ENCODE measurements at regions not wholly inside any gene's neighbourhood (a gene's known extent, or its start where the extent isn't known, plus 50 kb on each side); places are given as distances from the start of the nearest gene placed in this dataset.

DNA sequence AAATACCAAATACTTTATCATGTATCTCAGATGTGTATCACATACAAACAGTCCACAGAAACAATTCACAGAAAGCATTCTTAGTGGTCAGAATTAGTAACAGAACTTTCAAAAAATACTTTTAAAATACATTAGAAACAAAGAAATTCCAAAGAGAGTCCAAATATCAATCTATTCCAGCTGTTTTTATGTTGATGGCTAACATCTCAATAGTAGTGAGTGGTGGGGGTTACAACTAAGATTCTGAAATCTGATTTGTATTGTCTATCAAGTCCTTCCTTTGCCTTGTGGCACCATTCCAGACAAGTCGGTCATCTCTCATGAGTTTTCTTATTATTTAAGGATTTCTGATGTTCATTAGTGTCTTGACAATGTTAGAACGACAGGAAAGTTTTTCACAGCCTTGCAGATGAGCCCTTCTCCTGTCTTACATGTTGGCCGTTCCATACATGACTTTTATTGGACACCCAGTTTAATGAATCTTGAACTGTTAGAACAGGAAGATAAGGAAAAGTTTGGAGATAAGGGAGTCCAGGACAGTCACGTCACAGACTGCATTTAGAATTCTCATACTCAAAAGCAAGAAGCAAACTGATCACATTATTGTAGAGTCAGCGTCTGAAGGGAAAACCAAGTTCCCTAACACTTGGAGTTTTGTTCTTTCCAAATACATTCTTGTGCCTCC, 410.3 kb downstream of the PID1 start:
- DNase-seq, result no peak

- no peak for DNase-seq
Observed at GRCh38 chr2:228853151-228853550, 417.9 kb downstream of the PID1 start.

DNA sequence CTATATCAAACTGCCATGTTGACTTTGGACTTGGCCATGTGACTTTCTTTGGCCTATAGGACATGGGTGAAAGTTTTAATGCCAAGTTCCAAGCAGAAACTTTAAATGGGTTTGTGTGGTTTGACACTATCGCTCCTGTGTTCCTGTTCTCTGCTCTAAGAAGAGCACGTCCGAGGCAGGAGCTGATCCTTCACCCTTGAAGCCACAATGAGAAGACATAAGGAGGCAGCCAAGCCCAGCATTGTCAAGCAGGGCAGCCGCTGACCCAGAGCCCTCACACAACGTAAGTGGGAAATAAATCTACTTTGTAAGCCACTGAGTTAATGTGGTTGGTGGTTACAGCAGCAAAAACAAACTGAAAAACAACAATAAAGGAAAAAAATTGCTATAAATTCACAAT, 422.4 kb downstream of the PID1 start:
- DNase-seq, result no peak

GRCh38 chr2:228847684-228848083, 423.4 kb downstream of the PID1 start:
- no peak for DNase-seq

- DNase-seq, result no peak
Observed at GRCh38 chr2:228846161-228846560, 424.9 kb downstream of the PID1 start.

GRCh38 chr2:228845162-228845925, 425.7 kb downstream of the PID1 start:
- DNase-seq, result no peak

GRCh38 chr2:228841877-228842276, 429.2 kb downstream of the PID1 start:
- DNase-seq, result no peak

- no peak for DNase-seq
Observed at GRCh38 chr2:228841475-228841874, 429.6 kb downstream of the PID1 start.

GRCh38 chr2:228840743-228841114, 430.4 kb downstream of the PID1 start:
- DNase-seq, result no peak

GRCh38 chr2:228840113-228840742, 430.9 kb downstream of the PID1 start:
- DNase-seq, result no peak

DNA sequence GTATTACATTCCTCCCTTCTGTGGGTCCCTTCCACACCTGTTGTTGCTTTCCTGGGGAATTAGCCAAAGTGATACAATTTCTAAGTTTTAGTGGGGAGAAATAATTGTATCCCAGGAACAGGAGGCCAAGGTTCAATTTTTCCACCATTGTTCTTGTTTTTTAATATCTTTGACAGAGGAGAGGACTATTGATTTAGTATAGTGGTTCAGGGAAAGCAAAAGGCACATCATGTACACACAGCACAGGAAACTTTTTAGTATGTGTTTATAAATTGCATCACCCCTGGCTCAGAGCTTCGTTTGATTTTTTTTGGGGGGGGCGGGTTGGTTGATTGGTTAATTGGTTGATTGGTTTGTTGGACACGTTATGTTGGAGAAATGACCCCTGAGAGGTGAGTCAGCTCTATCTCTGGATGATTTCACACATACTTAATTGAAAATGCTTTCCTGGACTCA, 431.6 kb downstream of the PID1 start:
- no peak for DNase-seq

DNA sequence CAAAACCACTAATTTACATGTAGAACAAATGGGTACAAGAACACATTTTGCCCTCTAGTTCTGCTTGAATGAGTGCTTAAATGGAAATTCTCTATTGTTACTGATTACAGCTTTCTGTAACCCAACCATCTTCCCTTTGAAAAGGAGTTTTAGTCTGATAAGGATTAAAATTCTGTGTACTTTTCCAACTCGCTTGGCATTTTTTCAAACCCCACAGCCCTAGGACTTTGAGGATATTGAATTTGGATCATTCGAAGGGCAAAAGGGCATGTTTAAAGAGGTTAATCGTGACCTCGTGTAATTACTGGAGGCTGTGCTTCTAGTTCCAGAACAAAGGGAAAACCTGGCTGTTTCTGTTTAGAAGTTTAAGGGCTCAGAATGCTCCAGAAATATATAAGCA, 432.3 kb downstream of the PID1 start:
- no peak for DNase-seq

DNA sequence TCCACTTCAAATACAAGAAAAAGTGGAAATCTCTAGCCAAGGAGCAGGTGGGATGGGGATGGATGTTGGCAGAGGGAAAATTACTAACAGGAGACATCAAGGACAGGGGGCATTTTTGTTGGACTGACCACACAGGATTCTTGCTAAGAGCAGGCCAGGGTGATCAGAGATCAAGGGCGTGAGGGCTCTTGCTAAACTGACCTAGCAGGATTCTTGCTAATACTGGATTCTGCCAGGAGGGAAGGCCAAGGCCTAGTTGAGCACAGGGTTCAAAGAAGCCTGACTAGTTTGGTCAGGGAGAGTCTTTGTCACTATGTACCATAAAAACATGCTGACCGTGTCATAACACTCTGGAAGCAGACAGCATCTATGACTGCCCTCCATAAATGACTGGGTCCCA, 442.7 kb downstream of the PID1 start:
- no peak for DNase-seq

- DNase-seq, result no peak
Observed at GRCh38 chr2:228827056-228827700, 443.9 kb downstream of the PID1 start.

DNA sequence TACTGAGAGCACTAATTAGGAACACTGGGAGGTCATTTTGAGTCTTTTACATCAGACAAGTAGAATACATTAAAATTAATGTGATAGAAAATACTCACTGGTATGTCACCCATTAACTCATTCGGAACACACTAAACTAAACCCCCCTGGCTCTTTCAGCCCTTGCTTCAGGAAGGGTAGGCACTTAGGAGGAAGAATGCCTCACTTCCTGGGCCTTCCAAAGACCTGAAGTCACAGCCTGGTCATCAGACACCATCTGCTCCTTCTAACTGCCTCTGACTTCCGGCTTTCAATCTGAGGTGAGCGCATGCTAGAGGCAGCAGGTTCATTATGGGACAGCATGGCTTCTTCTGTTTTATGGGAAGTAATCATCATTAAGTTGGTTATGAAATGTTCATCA, 451.4 kb downstream of the PID1 start:
- DNase-seq, result no peak

GRCh38 chr2:228802181-228803071, 468.7 kb downstream of the PID1 start:
- no peak for DNase-seq

DNA sequence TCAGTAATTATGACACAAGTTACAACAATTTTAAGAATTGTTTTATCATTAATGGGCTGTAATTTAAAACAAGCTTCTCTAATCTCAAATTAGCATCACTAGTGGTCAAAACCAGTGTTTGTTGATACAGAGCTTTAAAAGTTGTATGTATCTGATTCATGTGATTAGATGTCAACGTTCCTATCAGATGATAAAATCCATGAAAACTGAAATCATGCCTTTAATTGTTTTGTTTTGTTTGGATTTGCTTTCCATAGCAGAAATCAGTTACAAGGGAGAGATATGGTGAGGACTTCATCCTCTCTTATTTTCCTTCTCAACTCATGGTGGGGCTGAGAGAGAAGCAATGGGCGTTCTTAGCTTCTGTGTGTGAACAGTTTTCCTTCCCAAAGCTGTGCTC, 469.6 kb downstream of the PID1 start:
- no peak for DNase-seq

DNA sequence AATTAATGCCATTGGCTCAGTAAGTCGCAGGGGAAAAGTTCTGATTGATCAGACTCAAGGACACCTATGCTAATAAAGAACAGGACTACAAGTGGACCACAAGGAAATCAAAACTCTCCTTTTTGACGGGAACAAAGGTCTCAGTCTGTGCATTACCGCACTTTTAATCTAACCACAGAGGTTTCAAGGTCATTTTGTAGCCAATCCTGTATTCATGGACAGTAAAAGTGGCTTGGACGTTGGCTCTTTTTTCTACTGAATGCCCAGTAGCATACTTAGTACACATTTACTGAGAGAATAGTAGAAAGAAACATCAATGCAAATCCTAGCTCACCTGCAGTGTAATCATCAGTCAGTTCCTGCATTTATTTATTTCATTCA, 471.9 kb downstream of the PID1 start:
- no peak for DNase-seq

DNA sequence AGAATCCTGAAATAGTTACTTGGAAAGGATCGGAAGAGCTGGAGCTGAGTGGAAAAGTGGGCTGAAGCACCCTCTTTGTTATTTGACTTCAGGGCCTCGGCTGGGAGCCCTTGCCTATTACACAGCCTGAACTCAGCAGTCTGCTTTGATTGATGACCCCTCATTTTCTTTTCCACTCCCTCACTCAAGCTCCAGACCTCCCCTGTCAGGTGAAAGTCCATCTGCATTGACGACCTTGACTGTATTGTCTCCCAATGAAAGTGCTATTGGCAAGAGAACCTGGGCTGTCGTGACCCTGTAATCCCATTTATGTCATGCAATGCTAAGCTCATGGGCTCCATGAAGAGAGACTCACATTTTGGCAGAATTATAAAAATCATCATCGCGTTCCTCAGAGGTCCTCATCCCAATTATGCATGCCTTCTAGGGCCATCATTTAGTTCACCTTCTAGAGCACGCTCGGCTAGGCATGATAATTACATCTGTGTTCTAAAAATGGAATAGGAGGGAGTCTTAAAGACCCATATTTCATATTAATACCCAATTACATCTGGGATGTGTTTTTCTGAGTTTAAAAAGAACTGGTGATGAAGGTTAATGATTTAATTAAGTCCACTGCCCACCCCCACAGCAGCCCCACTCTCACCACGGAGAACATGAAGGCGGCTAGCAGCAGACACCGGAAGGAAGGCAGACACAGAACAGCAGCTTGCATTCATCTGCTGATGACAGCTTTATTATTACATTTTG, 472.5 kb downstream of the PID1 start:
- DNase-seq, result no peak

- no peak for DNase-seq
Observed at GRCh38 chr2:228796386-228796785, 474.7 kb downstream of the PID1 start.

DNA sequence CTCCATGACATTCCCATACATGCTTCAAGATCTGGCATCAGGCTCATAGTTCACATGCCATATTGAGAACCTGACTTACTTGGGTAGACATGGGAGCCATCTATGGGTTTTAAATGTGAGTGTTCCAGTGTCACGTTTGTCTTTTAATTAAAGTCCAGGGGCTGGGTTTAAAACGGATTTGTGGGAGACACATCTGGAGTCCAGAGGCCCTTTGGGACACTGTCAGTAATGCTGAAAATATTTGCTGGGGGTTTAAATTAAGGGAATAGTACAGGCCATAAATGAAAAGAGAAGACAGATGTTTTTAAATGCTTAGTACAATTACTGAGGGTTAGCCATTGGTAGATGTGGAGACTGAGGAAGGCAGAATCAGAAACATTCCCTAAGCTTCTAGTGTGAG, 478.0 kb downstream of the PID1 start:
- no peak for DNase-seq

- DNase-seq, result no peak
Observed at GRCh38 chr2:228786901-228787300, 484.2 kb downstream of the PID1 start.

Measured in NCI-H187 (cell line).